T-cell (primary cell): ENCODE measurements at regions not wholly inside any gene's neighbourhood (a gene's known extent, or its start where the extent isn't known, plus 50 kb on each side); places are given as distances from the start of the nearest gene placed in this dataset.
"Not testable (repeated sequence)": the region's sequence is repeated elsewhere in the genome, so short reads cannot be mapped to it uniquely, and the experiment has no call there.

Experiments
- ATAC-seq, 4 experiments: fragments of 200-7000 bp in 3 of 4; fragments of 150-1000 bp in 1 of 4; cut with Tn5 transposase; replicated peaks in 1 of 4; 1 replicate in 3 of 4; 2 replicates in 1 of 4; pipeline ENCODE4 v1.10.0; 2021; ENCODE audit warnings: moderate library complexity in 3 of 4, mild to moderate bottlenecking in 2 of 4, moderate number of reproducible peaks in 1 of 4
- CTCF ChIA-PET, 2 donors: fragments of 300-600 bp; sonication (Branson Sonifier 250); formaldehyde crosslinking; loops; one replicate each; lab custom pipeline; 2022; ENCODE audit warnings: antibody characterized with exemption in 2 of 2; lab: Charles Lee
- POLR2A ChIA-PET, 2 donors: fragments of 300-600 bp; sonication (Branson Sonifier 250); formaldehyde crosslinking; loops; one replicate each; lab custom pipeline; 2022; ENCODE audit warnings: antibody characterized with exemption in 2 of 2; lab: Charles Lee
- DNase-seq, 35 experiments: peaks; one replicate each; pipeline versions ENCODE4 v3.0.0 to v3.0.0-alpha.2; 2013 to 2023
- H3K27ac ChIP-seq: one replicate; pipeline ENCODE4 v1.5.1; 2013; ENCODE audit warnings: low read length
- H3K27me3 ChIP-seq, 2 experiments: replicated peaks in 1 of 2; 1 replicate in 1 of 2; 2 replicates in 1 of 2; pipeline versions ENCODE4 v1.6.1 to v1.7.0; 2013; ENCODE audit warnings: low read length in 1 of 2, mixed read lengths in 1 of 2; ENCODE audit not compliant: control insufficient read depth in 2 of 2, insufficient read depth in 2 of 2; ENCODE audit errors: extremely low read depth in 1 of 2
- H3K36me3 ChIP-seq, 2 donors: 1 replicate in 1 of 2; 2 replicates in 1 of 2; pipeline versions ENCODE4 v1.6.1 to v1.7.0; 2013; ENCODE audit warnings: low read length in 1 of 2; ENCODE audit not compliant: control insufficient read depth in 2 of 2, insufficient read depth in 1 of 2; ENCODE audit errors: extremely low read depth in 1 of 2
- H3K4me1 ChIP-seq, 2 experiments: 1 replicate in 1 of 2; 2 replicates in 1 of 2; pipeline versions ENCODE4 v1.6.1 to v1.7.0; 2013; ENCODE audit warnings: low read length in 2 of 2, mixed read lengths in 1 of 2; ENCODE audit not compliant: insufficient read depth in 2 of 2, control insufficient read depth in 1 of 2; ENCODE audit errors: extremely low read depth in 1 of 2
- H3K4me3 ChIP-seq, 2 donors: 1 replicate in 1 of 2; 2 replicates in 1 of 2; pipeline versions ENCODE4 v1.5.1 to v1.7.0; 2013; ENCODE audit warnings: mild to moderate bottlenecking in 2 of 2, low read length in 1 of 2, moderate library complexity in 1 of 2; ENCODE audit not compliant: control insufficient read depth in 1 of 2; ENCODE audit errors: extremely low read depth in 1 of 2
- H3K9me3 ChIP-seq: 2 replicates; pipeline ENCODE4 v1.7.0; 2013
- H3K27ac Mint-ChIP-seq, 2 donors: one replicate each; pipeline ENCODE4 v1.8.0; 2020 to 2021; ENCODE audit warnings: mild to moderate bottlenecking in 2 of 2, mixed read lengths in 2 of 2
- H3K27me3 Mint-ChIP-seq, 2 donors: one replicate each; pipeline ENCODE4 v1.8.0; 2021 to 2022; ENCODE audit warnings: mixed read lengths in 2 of 2
- H3K36me3 Mint-ChIP-seq: one replicate; pipeline ENCODE4 v1.8.0; 2021; ENCODE audit warnings: mixed read lengths
- H3K4me1 Mint-ChIP-seq, 3 donors: one replicate each; pipeline ENCODE4 v1.8.0; 2020 to 2022; ENCODE audit warnings: mixed read lengths in 3 of 3, mild to moderate bottlenecking in 1 of 3
- H3K4me3 Mint-ChIP-seq, 3 donors: one replicate each; pipeline ENCODE4 v1.8.0; 2020 to 2022; ENCODE audit warnings: mild to moderate bottlenecking in 3 of 3, mixed read lengths in 3 of 3, moderate library complexity in 3 of 3
- H3K9me3 Mint-ChIP-seq, 3 donors: one replicate each; pipeline ENCODE4 v1.8.0; 2020 to 2022; ENCODE audit warnings: mixed read lengths in 3 of 3
- WGBS: methylation state at CpG from one replicate; pipeline ENCODE4 v1.1.5; 2013; ENCODE audit warnings: missing lambda C conversion rate; ENCODE audit not compliant: insufficient coverage; 5-methylcytosine and 5-hydroxymethylcytosine counted together

GRCh38 chr4:15336410-15337167 lies 91.2 kb upstream of the C1QTNF7 start:
- Histone ChIP-seq H3K27me3 (peaks cover 0 to 3% of the 10 kb centered on the region in 2 experiments), H3K4me3 (no peak overlapping the region), H3K4me1 (no peaks in the 10 kb centered on the region), H3K27ac (no peak overlapping the region), H3K9me3 (no peaks in the 10 kb centered on the region), H3K36me3 (no peaks in the 10 kb centered on the region)
- Mint-ChIP-seq H3K27ac (no peak overlapping the region), H3K36me3 (no peaks in the 10 kb centered on the region), H3K4me1 (no peaks in the 10 kb centered on the region), H3K27me3 (peaks cover 0 to 3% of the 10 kb centered on the region in 2 donors), H3K4me3 (no peak overlapping the region), H3K9me3 (peaks cover 0 to 6% (median 0%) of the 10 kb centered on the region in 3 donors)
- DNase-seq, result no peak
- CTCF ChIA-PET, result no interaction called here
- ATAC-seq, result no peak
- WGBS, result no CpG with 5 or more reads among the region's 8 CpGs
- POLR2A ChIA-PET, result no interaction called here

- H3K27ac ChIP-seq, H3K4me1 Mint-ChIP-seq, H3K36me3 ChIP-seq, H3K27me3 Mint-ChIP-seq, POLR2A ChIA-PET, H3K27me3 ChIP-seq, H3K4me3 ChIP-seq, H3K9me3 ChIP-seq, H3K36me3 Mint-ChIP-seq, H3K4me1 ChIP-seq, H3K9me3 Mint-ChIP-seq, H3K27ac Mint-ChIP-seq, H3K4me3 Mint-ChIP-seq, ATAC-seq, CTCF ChIA-PET, DNase-seq: not testable (repeated sequence)
- WGBS, result 60% methylated on average over 1 of the region's 2 CpGs
These were observed 90.6 kb upstream of the C1QTNF7 start for GRCh38 chr4:15337168-15337657.

- no peaks in the 10 kb centered on the region for H3K9me3 ChIP-seq
- Mint-ChIP-seq H3K4me3 (no peak overlapping the region), H3K27ac (no peak overlapping the region), H3K27me3 (peaks cover 0 to 4% of the 10 kb centered on the region in 2 donors), H3K4me1 (no peaks in the 10 kb centered on the region), H3K36me3 (no peaks in the 10 kb centered on the region), H3K9me3 (peaks cover 0 to 6% (median 0%) of the 10 kb centered on the region in 3 donors)
- H3K4me3 ChIP-seq, result no peak overlapping the region
- H3K36me3 ChIP-seq, result no peaks in the 10 kb centered on the region
- CTCF ChIA-PET, result no interaction called here
- POLR2A ChIA-PET, result no interaction called here
- DNase-seq (no peak), ATAC-seq (no peak)
- no CpG with 5 or more reads among the region's 5 CpGs for WGBS
- H3K27ac ChIP-seq, result no peak overlapping the region
- peaks cover 0 to 7% of the 10 kb centered on the region in 2 experiments for H3K27me3 ChIP-seq
- H3K4me1 ChIP-seq, result no peaks in the 10 kb centered on the region
These were observed 88.1 kb upstream of the C1QTNF7 start for GRCh38 chr4:15339737-15340136.

- H3K9me3 ChIP-seq, result no peaks in the 10 kb centered on the region
- ATAC-seq (no peak), DNase-seq (no peak)
- H3K9me3 Mint-ChIP-seq, result peaks cover 0 to 6% (median 0%) of the 10 kb centered on the region in 3 donors
- H3K4me3 ChIP-seq, result no peak overlapping the region
- peaks cover 0 to 4% of the 10 kb centered on the region in 2 donors for H3K27me3 Mint-ChIP-seq
- H3K4me1 Mint-ChIP-seq, result no peaks in the 10 kb centered on the region
- 80% methylated on average over 1 of the region's 4 CpGs for WGBS
- no peaks in the 10 kb centered on the region for H3K4me1 ChIP-seq
- ChIA-PET CTCF (no interaction called here), POLR2A (no interaction called here)
- no peaks in the 10 kb centered on the region for H3K36me3 Mint-ChIP-seq
- H3K4me3 Mint-ChIP-seq, result no peak overlapping the region
- no peak overlapping the region for H3K27ac ChIP-seq
- H3K36me3 ChIP-seq, result no peaks in the 10 kb centered on the region
- peaks cover 0 to 7% of the 10 kb centered on the region in 2 experiments for H3K27me3 ChIP-seq
- no peak overlapping the region for H3K27ac Mint-ChIP-seq
These were observed 87.5 kb upstream of the C1QTNF7 start for GRCh38 chr4:15340332-15340731.

- DNase-seq (no peak), ATAC-seq (no peak)
- peaks cover 0 to 7% of the 10 kb centered on the region in 2 experiments for H3K27me3 ChIP-seq
- no peak overlapping the region for H3K27ac Mint-ChIP-seq
- H3K4me3 Mint-ChIP-seq, result no peak overlapping the region
- no peaks in the 10 kb centered on the region for H3K36me3 ChIP-seq
- no peaks in the 10 kb centered on the region for H3K36me3 Mint-ChIP-seq
- 79% methylated on average over 7 of the region's 13 CpGs for WGBS
- CTCF ChIA-PET, result no interaction called here
- POLR2A ChIA-PET, result no interaction called here
- no peaks in the 10 kb centered on the region for H3K9me3 ChIP-seq
- no peak overlapping the region for H3K4me3 ChIP-seq
- H3K4me1 Mint-ChIP-seq, result no peaks in the 10 kb centered on the region
- peaks cover 0 to 4% of the 10 kb centered on the region in 2 donors for H3K27me3 Mint-ChIP-seq
- H3K4me1 ChIP-seq, result no peaks in the 10 kb centered on the region
- peaks cover 0 to 6% (median 0%) of the 10 kb centered on the region in 3 donors for H3K9me3 Mint-ChIP-seq
- H3K27ac ChIP-seq, result no peak overlapping the region
These were observed 86.7 kb upstream of the C1QTNF7 start for GRCh38 chr4:15340902-15341732.

GRCh38 chr4:15341733-15342300 lies 86.0 kb upstream of the C1QTNF7 start:
- Mint-ChIP-seq H3K4me1 (no peaks in the 10 kb centered on the region), H3K27ac (no peak overlapping the region), H3K36me3 (no peaks in the 10 kb centered on the region), H3K9me3 (peaks cover 0 to 4% (median 0%) of the 10 kb centered on the region in 3 donors), H3K4me3 (no peak overlapping the region), H3K27me3 (peaks cover 0 to 4% of the 10 kb centered on the region in 2 donors)
- Histone ChIP-seq H3K36me3 (no peaks in the 10 kb centered on the region), H3K4me1 (no peaks in the 10 kb centered on the region), H3K27me3 (peaks cover 0 to 7% of the 10 kb centered on the region in 2 experiments), H3K9me3 (no peaks in the 10 kb centered on the region), H3K4me3 (no peak overlapping the region), H3K27ac (no peak overlapping the region)
- ChIA-PET POLR2A (no interaction called here), CTCF (no interaction called here)
- ATAC-seq (no peak), DNase-seq (no peak)
- 88% methylated on average over 20 of the region's 21 CpGs for WGBS
